Fibroblast of lung (primary cell): ENCODE measurements at regions not wholly inside any gene's neighbourhood (a gene's known extent, or its start where the extent isn't known, plus 50 kb on each side); places are given as distances from the start of the nearest gene placed in this dataset.

ENCODE experiments used
- CTCF ChIP-seq, 2 donors: IDR thresholded peaks in 1 of 2; conservative IDR thresholded peaks in 1 of 2; 1 replicate in 1 of 2; 2 replicates in 1 of 2; pipeline ENCODE4 v1.5.1; 2011 to 2012; ENCODE audit warnings: low read length in 2 of 2, control low read depth in 1 of 2, inconsistent platforms in 1 of 2, low read depth in 1 of 2, mild to moderate bottlenecking in 1 of 2
- EZH2 ChIP-seq: IDR thresholded peaks from 2 replicates; pipeline ENCODE4 v1.5.1; 2012; ENCODE audit warnings: low read length, control low read depth, mild to moderate bottlenecking; ENCODE audit errors: missing control alignments

- TF ChIP-seq CTCF (conservative IDR thresholded peaks at IDR 0.05 in 1 of 2, IDR thresholded peaks at IDR 0.05 in 1 of 2; ENCODE audit: low read depth in 1 of 2, low read length in 2 of 2) (no peak), EZH2 (no peak)
Measured at GRCh38 chr20:47980336-47981177, 195.3 kb upstream of the SULF2 start.
